ENCODE measurements at regions not wholly inside any gene's neighbourhood (a gene's known extent, or its start where the extent isn't known, plus 50 kb on each side); places are given as distances from the start of the nearest gene placed in this dataset.

- TF ChIP-seq, protein P1, sequence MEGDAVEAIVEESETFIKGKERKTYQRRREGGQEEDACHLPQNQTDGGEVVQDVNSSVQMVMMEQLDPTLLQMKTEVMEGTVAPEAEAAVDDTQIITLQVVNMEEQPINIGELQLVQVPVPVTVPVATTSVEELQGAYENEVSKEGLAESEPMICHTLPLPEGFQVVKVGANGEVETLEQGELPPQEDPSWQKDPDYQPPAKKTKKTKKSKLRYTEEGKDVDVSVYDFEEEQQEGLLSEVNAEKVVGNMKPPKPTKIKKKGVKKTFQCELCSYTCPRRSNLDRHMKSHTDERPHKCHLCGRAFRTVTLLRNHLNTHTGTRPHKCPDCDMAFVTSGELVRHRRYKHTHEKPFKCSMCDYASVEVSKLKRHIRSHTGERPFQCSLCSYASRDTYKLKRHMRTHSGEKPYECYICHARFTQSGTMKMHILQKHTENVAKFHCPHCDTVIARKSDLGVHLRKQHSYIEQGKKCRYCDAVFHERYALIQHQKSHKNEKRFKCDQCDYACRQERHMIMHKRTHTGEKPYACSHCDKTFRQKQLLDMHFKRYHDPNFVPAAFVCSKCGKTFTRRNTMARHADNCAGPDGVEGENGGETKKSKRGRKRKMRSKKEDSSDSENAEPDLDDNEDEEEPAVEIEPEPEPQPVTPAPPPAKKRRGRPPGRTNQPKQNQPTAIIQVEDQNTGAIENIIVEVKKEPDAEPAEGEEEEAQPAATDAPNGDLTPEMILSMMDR (conservative IDR thresholded peaks at IDR 0.05; ENCODE audit: low read depth in 2 of 2): no peak
- TF ChIP-seq EZH2 (IDR thresholded peaks at IDR 0.05; ENCODE audit: low read depth, unreplicated experiment) (no peak), POLR2AphosphoS5 (IDR thresholded peaks at IDR 0.05; ENCODE audit: low read depth) (no peak), CREB1 (CRISPR knock-in tag; IDR thresholded peaks at IDR 0.05; ENCODE audit: low read depth) (no peak)
These were observed 273.6 kb upstream of the RGPD4 start for GRCh38 chr2:107553046-107553445.
